ENCODE measurements at regions not wholly inside any gene's neighbourhood (a gene's known extent, or its start where the extent isn't known, plus 50 kb on each side); places are given as distances from the start of the nearest gene placed in this dataset.

- H3K56ac ChIP-seq (replicated peaks; ENCODE audit: insufficient read length, low read depth, low read length): no peak overlapping the region
- no peak for DNase-seq (ENCODE audit: low read depth in 1 of 2, low spot score in 2 of 2)
- no peaks in the 10 kb centered on the region for H4K20me1 ChIP-seq (replicated peaks in 1 of 2; ENCODE audit: control insufficient read depth in 1 of 2, insufficient read depth in 2 of 2, low read length in 2 of 2)
- H3K79me2 ChIP-seq (ENCODE audit: control insufficient read depth in 1 of 2, insufficient read depth in 2 of 2, low read length in 2 of 2): no peaks in the 10 kb centered on the region
- no peaks in the 10 kb centered on the region for H3K79me1 ChIP-seq (ENCODE audit: low read depth, low read length)
- no peak overlapping the region for H2BK20ac ChIP-seq (ENCODE audit: low read length)
- H3K9me3 ChIP-seq (ENCODE audit: insufficient read depth in 2 of 2, low read depth in 1 of 2, low read length in 1 of 2): 0 out of 4 replicates have a peak, but pooled peaks cover 0 to 7% of the 10 kb centered on the region in 2 experiments
- TF ChIP-seq TBP (IDR thresholded peaks at IDR 0.05; ENCODE audit: low read depth, low read length) (no peak), POLR2AphosphoS5 (IDR thresholded peaks at IDR 0.05; ENCODE audit: low read depth, low read length) (no peak), JUN (IDR thresholded peaks at IDR 0.05; ENCODE audit: low read depth, low read length) (no peak), BCL11A (IDR thresholded peaks at IDR 0.05; ENCODE audit: low read depth in 2 of 2, low read length in 2 of 2) (no peak)
- H3K18ac ChIP-seq (ENCODE audit: extremely low read depth, low read length): no peak overlapping the region
- H4K91ac ChIP-seq (replicated peaks; ENCODE audit: insufficient read length, low read length): no peak overlapping the region
- no peaks in the 10 kb centered on the region for H3K23me2 ChIP-seq (ENCODE audit: low read depth, low read length)
- no peak overlapping the region for H3K23ac ChIP-seq (ENCODE audit: insufficient read length)
- no peak overlapping the region for H4K8ac ChIP-seq (ENCODE audit: extremely low read depth, insufficient read depth, low read length)
- H2BK120ac ChIP-seq (replicated peaks; ENCODE audit: low read depth, low read length): no peak overlapping the region
- H2BK5ac ChIP-seq (ENCODE audit: low read depth, low read length): no peak overlapping the region
- no peak overlapping the region for H3K27ac ChIP-seq (ENCODE audit: low read depth, low read length)
- POLR2A ChIA-PET (ENCODE audit: partially characterized antibody): no interaction called here
- no peak overlapping the region for H2AK5ac ChIP-seq (ENCODE audit: low read depth, low read length)
- no peak overlapping the region for H2BK15ac ChIP-seq (ENCODE audit: low read length)
- H4K5ac ChIP-seq (ENCODE audit: insufficient read length, low read depth, low read length): no peak overlapping the region
- H3K36me3 ChIP-seq (ENCODE audit: control insufficient read depth in 2 of 4, insufficient read depth in 4 of 4, low read length in 3 of 4): no peaks in the 10 kb centered on the region
- H3K14ac ChIP-seq (ENCODE audit: insufficient read length): no peak overlapping the region
- CTCF ChIA-PET (ENCODE audit: partially characterized antibody): interaction anchor here (0.7 to 4.9 kb wide), 34 partner anchors 7 to 433 kb away, joined by 3 to 26 read pairs (median 5); no protein-coding TSS in a partner anchor
- no peaks in the 10 kb centered on the region for H3K27me3 ChIP-seq (replicated peaks in 1 of 4; ENCODE audit: control insufficient read depth in 3 of 4, extremely low read depth in 1 of 4, insufficient read depth in 3 of 4, low read length in 3 of 4)
- H3K4me3 ChIP-seq (ENCODE audit: extremely low read depth in 1 of 4, insufficient read depth in 2 of 4, low read depth in 3 of 4, low read length in 4 of 4): no peak overlapping the region
- H3K4ac ChIP-seq (replicated peaks; ENCODE audit: insufficient read length, low read depth, low read length): no peak overlapping the region
- FAIRE-seq: no peak
- no peak overlapping the region for H2AFZ ChIP-seq (ENCODE audit: low read length)
- H2BK12ac ChIP-seq (ENCODE audit: low read depth, low read length): no peak overlapping the region
- H3K9ac ChIP-seq (replicated peaks in 1 of 4; ENCODE audit: extremely low read depth in 1 of 4, low read depth in 3 of 4, low read length in 3 of 4): no peak overlapping the region
- 83% methylated on average over 5 of the region's 5 CpGs; no CpG with 5 or more reads in 1 of the 2 experiments for WGBS, 2 experiments (ENCODE audit: extremely low coverage in 1 of 2, insufficient coverage in 1 of 2, insufficient read length in 1 of 2, insufficient replicate concordance in 2 of 2, low coverage in 1 of 2, low lambda C conversion rate in 2 of 2, missing lambda C conversion rate in 1 of 2)
- peaks cover 0 to 5% (median 0%) of the 10 kb centered on the region in 4 experiments; a peak in 1 of 7 replicates for H3K4me1 ChIP-seq (replicated peaks in 1 of 4; ENCODE audit: control insufficient read depth in 3 of 4, insufficient read depth in 4 of 4, low read length in 3 of 4)
- no peak overlapping the region for H3K4me2 ChIP-seq (ENCODE audit: insufficient read depth in 1 of 2, low read depth in 2 of 2, low read length in 2 of 2)
Measured at GRCh38 chr12:107565551-107565950, 120.0 kb upstream of the PWP1 start.

Measured in H1 (cell line).